ENCODE measurements at regions not wholly inside any gene's neighbourhood (a gene's known extent, or its start where the extent isn't known, plus 50 kb on each side); places are given as distances from the start of the nearest gene placed in this dataset.

DNA sequence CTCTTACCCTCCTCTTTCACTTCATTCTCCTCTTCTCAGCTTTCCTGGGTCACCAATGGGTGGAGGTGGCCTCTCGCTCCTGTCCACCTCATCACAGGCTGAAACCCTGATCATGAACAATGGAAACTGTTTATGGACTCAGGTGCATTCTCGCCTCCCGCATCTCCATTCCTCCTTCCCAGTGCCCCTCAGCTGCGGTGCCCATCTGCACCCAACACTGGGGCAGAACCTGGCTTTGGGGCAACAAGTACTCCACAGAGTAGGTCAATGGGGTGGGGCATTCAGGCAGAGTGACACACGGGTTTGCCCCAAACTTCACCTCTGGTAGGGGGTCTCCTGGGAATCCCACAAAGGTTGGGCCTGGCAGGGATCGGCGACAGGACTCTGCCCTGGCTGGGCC, 199.5 kb downstream of the RTP5 start:
- TF ChIP-seq POLR2AphosphoS5 (IDR thresholded peaks at IDR 0.05) (no peak), POLR2A (IDR thresholded peaks at IDR 0.05) (no peak), EP300 (IDR thresholded peaks at IDR 0.05) (no peak)
- TF ChIP-seq, protein P1, sequence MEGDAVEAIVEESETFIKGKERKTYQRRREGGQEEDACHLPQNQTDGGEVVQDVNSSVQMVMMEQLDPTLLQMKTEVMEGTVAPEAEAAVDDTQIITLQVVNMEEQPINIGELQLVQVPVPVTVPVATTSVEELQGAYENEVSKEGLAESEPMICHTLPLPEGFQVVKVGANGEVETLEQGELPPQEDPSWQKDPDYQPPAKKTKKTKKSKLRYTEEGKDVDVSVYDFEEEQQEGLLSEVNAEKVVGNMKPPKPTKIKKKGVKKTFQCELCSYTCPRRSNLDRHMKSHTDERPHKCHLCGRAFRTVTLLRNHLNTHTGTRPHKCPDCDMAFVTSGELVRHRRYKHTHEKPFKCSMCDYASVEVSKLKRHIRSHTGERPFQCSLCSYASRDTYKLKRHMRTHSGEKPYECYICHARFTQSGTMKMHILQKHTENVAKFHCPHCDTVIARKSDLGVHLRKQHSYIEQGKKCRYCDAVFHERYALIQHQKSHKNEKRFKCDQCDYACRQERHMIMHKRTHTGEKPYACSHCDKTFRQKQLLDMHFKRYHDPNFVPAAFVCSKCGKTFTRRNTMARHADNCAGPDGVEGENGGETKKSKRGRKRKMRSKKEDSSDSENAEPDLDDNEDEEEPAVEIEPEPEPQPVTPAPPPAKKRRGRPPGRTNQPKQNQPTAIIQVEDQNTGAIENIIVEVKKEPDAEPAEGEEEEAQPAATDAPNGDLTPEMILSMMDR (IDR thresholded peaks at IDR 0.05), result no peak
